ENCODE measurements at regions not wholly inside any gene's neighbourhood (a gene's known extent, or its start where the extent isn't known, plus 50 kb on each side); places are given as distances from the start of the nearest gene placed in this dataset.

- no peak for DNase-seq
- peaks cover 20% of the 10 kb centered on the region for H3K27me3 Mint-ChIP-seq (ENCODE audit: low read depth)
- no peak overlapping the region for H3K27ac ChIP-seq (ENCODE audit: insufficient read length, low read depth, low read length)
- H3K79me2 ChIP-seq (ENCODE audit: insufficient read depth, low read length), result no peaks in the 10 kb centered on the region
- H4K91ac ChIP-seq (ENCODE audit: insufficient read length, low read depth, low read length), result no peak overlapping the region
- no peaks in the 10 kb centered on the region; the same call in 1 of the 2 replicates for H3K4me1 ChIP-seq (ENCODE audit: insufficient read depth, low read length)
- no peak overlapping the region for H3K56ac ChIP-seq (ENCODE audit: insufficient read length, low read depth, low read length)
- H3K79me1 ChIP-seq (ENCODE audit: insufficient read depth, low read depth, low read length, poor library complexity, severe bottlenecking), result no peaks in the 10 kb centered on the region
- no peak overlapping the region for H3K4me2 ChIP-seq (ENCODE audit: insufficient read depth, insufficient read length, low read length)
- no peak overlapping the region for H3K23ac ChIP-seq (ENCODE audit: insufficient read length, low read depth, low read length)
- no peak overlapping the region for H2BK5ac ChIP-seq (ENCODE audit: insufficient read length, low read length)
- no peak overlapping the region for H3K14ac ChIP-seq (ENCODE audit: insufficient read depth, low read length)
- H3K27me3 ChIP-seq (ENCODE audit: insufficient read depth, low read length), result no peaks in the 10 kb centered on the region
- peaks cover 0 to 3% of the 10 kb centered on the region in 2 experiments; a peak in 1 of 5 replicates for H3K9me3 Mint-ChIP-seq
- no peak overlapping the region for H2BK15ac ChIP-seq (ENCODE audit: low read depth, low read length)
- peaks cover 17 to 19% of the 10 kb centered on the region in 2 experiments for H3K4me1 Mint-ChIP-seq
- no peak overlapping the region for H2AK5ac ChIP-seq (ENCODE audit: insufficient read length, low read length)
- TF ChIP-seq CTCF (conservative IDR thresholded peaks at IDR 0.05), result no peak
- peaks cover 2% of the 10 kb centered on the region for H3K23me2 ChIP-seq (ENCODE audit: insufficient read length, low read depth, low read length, poor library complexity, severe bottlenecking)
- H3K9ac ChIP-seq (ENCODE audit: extremely low read depth, insufficient read length, low read length), result no peak overlapping the region
- no peak overlapping the region for H3K27ac Mint-ChIP-seq
- H3T11ph ChIP-seq (ENCODE audit: low read length), result no peak overlapping the region
- no peak overlapping the region for H3K4ac ChIP-seq (ENCODE audit: low read depth, low read length)
- H4K8ac ChIP-seq (replicated peaks; ENCODE audit: insufficient read length, low read depth, low read length), result no peak overlapping the region
- H3K36me3 Mint-ChIP-seq (ENCODE audit: insufficient read depth in 1 of 3, low read depth in 3 of 3), result no peaks in the 10 kb centered on the region; a peak in 1 of 7 replicates
- no peak overlapping the region for H2BK20ac ChIP-seq (ENCODE audit: low read depth, low read length, poor library complexity, severe bottlenecking)
- H3K9me3 ChIP-seq (ENCODE audit: control insufficient read depth, low read depth, low read length), result no peaks in the 10 kb centered on the region
- no peak overlapping the region for H2AFZ ChIP-seq (ENCODE audit: low read length)
- H2BK12ac ChIP-seq (ENCODE audit: insufficient read length, low read depth, low read length), result no peak overlapping the region
- no CpG with 5 or more reads among the region's 6 CpGs for WGBS (ENCODE audit: extremely low coverage, insufficient read length, low lambda C conversion rate)
- no peak overlapping the region for H2BK120ac ChIP-seq (ENCODE audit: low read depth, low read length, poor library complexity, severe bottlenecking)
- no peak overlapping the region for H3K4me3 Mint-ChIP-seq
- H3K18ac ChIP-seq (ENCODE audit: insufficient read length, low read depth, low read length), result no peak overlapping the region
- no peak overlapping the region for H4K5ac ChIP-seq (ENCODE audit: insufficient read length, low read depth, low read length)
- H4K20me1 ChIP-seq (ENCODE audit: control insufficient read depth, insufficient read depth, insufficient read length), result no peaks in the 10 kb centered on the region
Observed at GRCh38 chr10:120282846-120283492, 174.1 kb upstream of the PLPP4 start.

Measured in H9 (cell line).